HL-60 (cell line): ENCODE measurements at regions not wholly inside any gene's neighbourhood (a gene's known extent, or its start where the extent isn't known, plus 50 kb on each side); places are given as distances from the start of the nearest gene placed in this dataset.

Experiments used
- DNase-seq, 2 experiments: peaks; one replicate each; pipeline ENCODE4 v3.0.0-alpha.2; 2010 to 2020; ENCODE audit warnings: low read depth in 1 of 2, low spot score in 1 of 2
- H3K27ac ChIP-seq: fragments of 250-450 bp; sonication (Bioruptor Pico); replicated peaks from 2 replicates; pipeline ENCODE4 v1.5.1; 2020; ENCODE audit warnings: mild to moderate bottlenecking, moderate library complexity
- H3K27me3 ChIP-seq: fragments of 250-450 bp; sonication (Bioruptor Pico); 2 replicates; pipeline ENCODE4 v1.5.1; 2021; ENCODE audit warnings: mild to moderate bottlenecking, moderate library complexity; ENCODE audit not compliant: insufficient read depth, poor library complexity, severe bottlenecking
- H3K4me3 ChIP-seq: replicated peaks from 2 replicates; pipeline ENCODE4 v1.5.1; 2011; ENCODE audit warnings: mild to moderate bottlenecking, control low read depth, low read length; ENCODE audit not compliant: insufficient read depth
- GABPA ChIP-seq: IDR thresholded peaks from 2 replicates; pipeline ENCODE4 v1.6.1; 2012; ENCODE audit warnings: low read depth
- POLR2AphosphoS5 ChIP-seq: IDR thresholded peaks from 2 replicates; pipeline ENCODE4 v1.6.1; 2012; ENCODE audit warnings: low read depth
- REST ChIP-seq: IDR thresholded peaks from 2 replicates; pipeline ENCODE4 v1.6.1; 2012; ENCODE audit warnings: low read depth; ENCODE audit not compliant: insufficient replicate concordance
- SPI1 ChIP-seq: IDR thresholded peaks from 2 replicates; pipeline ENCODE4 v1.6.1; 2012; ENCODE audit warnings: low read depth, mild to moderate bottlenecking, borderline replicate concordance
- TF ChIP-seq, protein P1 (sequence below): IDR thresholded peaks from one replicate; pipeline ENCODE4 v1.5.1; 2011; ENCODE audit warnings: low read length, control low read depth, inconsistent platforms; ENCODE audit not compliant: insufficient read depth

GRCh38 chr12:114976372-114976771 is 292.4 kb upstream of the TBX3 start:
- no peak overlapping the region for H3K4me3 ChIP-seq
- TF ChIP-seq POLR2AphosphoS5 (no peak), GABPA (no peak), REST (no peak), SPI1 (no peak)
- TF ChIP-seq, protein P1, sequence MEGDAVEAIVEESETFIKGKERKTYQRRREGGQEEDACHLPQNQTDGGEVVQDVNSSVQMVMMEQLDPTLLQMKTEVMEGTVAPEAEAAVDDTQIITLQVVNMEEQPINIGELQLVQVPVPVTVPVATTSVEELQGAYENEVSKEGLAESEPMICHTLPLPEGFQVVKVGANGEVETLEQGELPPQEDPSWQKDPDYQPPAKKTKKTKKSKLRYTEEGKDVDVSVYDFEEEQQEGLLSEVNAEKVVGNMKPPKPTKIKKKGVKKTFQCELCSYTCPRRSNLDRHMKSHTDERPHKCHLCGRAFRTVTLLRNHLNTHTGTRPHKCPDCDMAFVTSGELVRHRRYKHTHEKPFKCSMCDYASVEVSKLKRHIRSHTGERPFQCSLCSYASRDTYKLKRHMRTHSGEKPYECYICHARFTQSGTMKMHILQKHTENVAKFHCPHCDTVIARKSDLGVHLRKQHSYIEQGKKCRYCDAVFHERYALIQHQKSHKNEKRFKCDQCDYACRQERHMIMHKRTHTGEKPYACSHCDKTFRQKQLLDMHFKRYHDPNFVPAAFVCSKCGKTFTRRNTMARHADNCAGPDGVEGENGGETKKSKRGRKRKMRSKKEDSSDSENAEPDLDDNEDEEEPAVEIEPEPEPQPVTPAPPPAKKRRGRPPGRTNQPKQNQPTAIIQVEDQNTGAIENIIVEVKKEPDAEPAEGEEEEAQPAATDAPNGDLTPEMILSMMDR: no peak
- DNase-seq: no peak
- no peak overlapping the region for H3K27ac ChIP-seq
- H3K27me3 ChIP-seq: no peaks in the 10 kb centered on the region

DNA sequence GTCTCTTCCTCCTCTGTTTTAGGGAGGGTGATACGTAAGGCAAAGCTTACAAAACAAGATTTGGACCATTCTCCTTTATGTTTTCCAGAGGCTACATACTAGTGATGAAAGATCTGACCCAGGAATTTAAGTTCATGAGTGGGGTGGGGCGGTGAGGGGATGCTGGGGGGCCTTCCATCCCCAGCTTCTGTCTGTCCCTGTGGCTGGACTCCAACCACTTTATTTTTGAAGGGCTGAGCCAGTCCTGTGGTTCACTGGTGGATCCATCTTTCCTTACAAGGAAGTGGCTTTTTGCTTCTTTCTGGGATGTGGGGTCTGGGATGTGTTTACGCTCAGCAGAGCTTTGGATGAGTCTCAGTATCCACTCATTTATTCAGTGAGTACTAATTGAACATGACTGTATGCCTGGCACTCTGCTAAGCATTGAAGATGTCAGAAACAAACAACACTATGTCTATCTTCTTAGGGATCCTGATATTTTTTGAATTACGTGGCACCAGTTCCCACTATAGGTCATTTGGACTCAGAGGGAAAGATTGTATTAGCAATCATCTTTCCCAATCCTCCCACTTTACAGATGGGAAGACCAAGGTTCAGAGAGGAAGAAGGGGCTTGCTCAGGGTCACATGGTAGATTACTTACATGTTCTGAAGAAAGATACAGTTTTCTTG is 291.8 kb upstream of the TBX3 start:
- TF ChIP-seq GABPA (no peak), SPI1 (no peak), REST (no peak), POLR2AphosphoS5 (no peak)
- DNase-seq: no peak
- Histone ChIP-seq H3K27ac (no peak overlapping the region), H3K4me3 (no peak overlapping the region), H3K27me3 (no peaks in the 10 kb centered on the region)

GRCh38 chr12:114974826-114975639 is 291.1 kb upstream of the TBX3 start:
- Histone ChIP-seq H3K27ac (no peak overlapping the region), H3K4me3 (no peak overlapping the region), H3K27me3 (no peaks in the 10 kb centered on the region)
- DNase-seq: no peak
- TF ChIP-seq REST (no peak), POLR2AphosphoS5 (no peak), GABPA (no peak), SPI1 (no peak)
- TF ChIP-seq, protein P1: no peak
